GM12878 (cell line): ENCODE measurements at regions not wholly inside any gene's neighbourhood (a gene's known extent, or its start where the extent isn't known, plus 50 kb on each side); places are given as distances from the start of the nearest gene placed in this dataset.

Experiments used
- ATAC-seq: fragments of 200-7000 bp; cut with Tn5 transposase; 3 replicates; pipeline ENCODE4 v1.9.1; 2020; ENCODE audit warnings: mild to moderate bottlenecking, moderate library complexity
- BruUV-seq: library from RNA; stranded (reverse); fragments of 400-500 nt; replicated peaks from 2 replicates; lab custom pipeline; 2021; lab: Mats Ljungman, UMichigan
- CTCF ChIA-PET: fragments of 300-600 bp; sonication (Branson Sonifier 250); formaldehyde crosslinking; extraction: SDS; loops from one replicate; lab custom pipeline; 2021; ENCODE audit warnings: inconsistent platforms; lab: Yijun Ruan, JAX
- POLR2A ChIA-PET: fragments of 350-600 bp; formaldehyde crosslinking; extraction: SDS; loops from one replicate; lab custom pipeline; 2021; ENCODE audit warnings: inconsistent platforms; lab: Charles Lee
- RAD21 ChIA-PET: fragments of 300-600 bp; sonication (Branson Sonifier 250); formaldehyde crosslinking; loops from one replicate; lab custom pipeline; 2023; ENCODE audit warnings: antibody characterized with exemption; ENCODE audit not compliant: unreplicated experiment; lab: Charles Lee
- SMC1A ChIA-PET: fragments of 300-600 bp; sonication (Branson Sonifier 250); formaldehyde crosslinking; loops from one replicate; lab custom pipeline; 2023; ENCODE audit not compliant: unreplicated experiment, uncharacterized antibody; lab: Charles Lee
- DNase-seq: peaks from one replicate; pipeline ENCODE4 v3.0.0-alpha.2; 2011; ENCODE audit warnings: low read depth, low spot score
- FAIRE-seq: peaks from 3 replicates; lab custom pipeline; 2011; peaks lifted over from hg19 to GRCh38; lab: Jason Lieb, UNC
- H2AFZ ChIP-seq: 2 replicates; pipeline ENCODE4 v1.6.0; 2011; ENCODE audit warnings: low read depth, low read length, control low read depth; ENCODE audit not compliant: control insufficient read depth
- H3K27ac ChIP-seq: 2 replicates; pipeline ENCODE4 v1.5.1; 2011; ENCODE audit warnings: control low read depth; ENCODE audit not compliant: control insufficient read depth, insufficient read depth
- H3K27me3 ChIP-seq, 2 experiments: replicated peaks in 1 of 2; 2 replicates each; pipeline versions ENCODE4 v1.6.0 to v1.6.1; 2011; ENCODE audit warnings: low read length in 1 of 2; ENCODE audit not compliant: control insufficient read depth in 2 of 2, insufficient read depth in 2 of 2
- H3K36me3 ChIP-seq, 2 experiments: 2 replicates each; pipeline ENCODE4 v1.5.1; 2011; ENCODE audit warnings: low read length in 1 of 2; ENCODE audit not compliant: control insufficient read depth in 2 of 2, insufficient read depth in 2 of 2
- H3K4me1 ChIP-seq: 2 replicates; pipeline ENCODE4 v1.6.1; 2011; ENCODE audit warnings: mild to moderate bottlenecking, low read length, moderate library complexity, mixed read lengths; ENCODE audit not compliant: control insufficient read depth, insufficient read depth
- H3K4me2 ChIP-seq: 2 replicates; pipeline ENCODE4 v1.6.0; 2011; ENCODE audit warnings: control low read depth; ENCODE audit not compliant: control insufficient read depth, insufficient read depth
- H3K4me3 ChIP-seq: fragments of 200-600 bp; sonication (generic); 2 replicates; pipeline ENCODE4 v1.5.1; 2016
- H3K79me2 ChIP-seq: 2 replicates; pipeline ENCODE4 v1.6.0; 2011; ENCODE audit warnings: low read length; ENCODE audit not compliant: control insufficient read depth, insufficient read depth
- H3K9ac ChIP-seq: 2 replicates; pipeline ENCODE4 v1.8.0; 2011; ENCODE audit warnings: low read length, control low read depth, mixed read lengths; ENCODE audit not compliant: control insufficient read depth, insufficient read depth
- H3K9me3 ChIP-seq: replicated peaks from 3 replicates; pipeline ENCODE4 v1.5.1; 2011; ENCODE audit warnings: mild to moderate bottlenecking, low read length; ENCODE audit not compliant: control insufficient read depth, insufficient read depth
- H4K20me1 ChIP-seq: 2 replicates; pipeline ENCODE4 v1.6.0; 2011; ENCODE audit not compliant: control insufficient read depth, insufficient read depth
- FOS ChIP-seq: IDR thresholded peaks from 3 replicates; pipeline ENCODE4 v1.6.1; 2011; ENCODE audit warnings: borderline replicate concordance; ENCODE audit not compliant: insufficient read length; ENCODE audit errors: extremely low read depth
- HCFC1 ChIP-seq: fragments of 150-350 bp; IDR thresholded peaks from 2 replicates; pipeline ENCODE4 v1.6.1; 2014; ENCODE audit warnings: low read length
- HDGF ChIP-seq: fragments of 450-650 bp; IDR thresholded peaks from 2 replicates; pipeline ENCODE4 v1.6.1; 2016; ENCODE audit warnings: antibody characterized with exemption
- IRF4 ChIP-seq: IDR thresholded peaks from 2 replicates; pipeline ENCODE4 v1.6.1; 2011; ENCODE audit warnings: low read depth, low read length
- IRF5 ChIP-seq: fragments of 450-650 bp; IDR thresholded peaks from 2 replicates; pipeline ENCODE4 v1.6.1; 2017; ENCODE audit warnings: borderline replicate concordance
- KDM1A ChIP-seq: fragments of 200-600 bp; sonication (generic); IDR thresholded peaks from 2 replicates; pipeline ENCODE4 v1.6.1; 2016; ENCODE audit warnings: borderline replicate concordance
- MYC ChIP-seq: IDR thresholded peaks from 2 replicates; pipeline ENCODE4 v1.6.1; 2011; ENCODE audit warnings: mild to moderate bottlenecking, low read length, moderate library complexity, inconsistent platforms; ENCODE audit not compliant: insufficient read depth, insufficient replicate concordance, insufficient read length, severe bottlenecking
- RB1 ChIP-seq: fragments of 450-650 bp; formaldehyde crosslinking; IDR thresholded peaks from 2 replicates; pipeline ENCODE4 v1.6.1; 2017; ENCODE audit warnings: mild to moderate bottlenecking, borderline replicate concordance
- RBBP5 ChIP-seq: fragments of 200-600 bp; sonication (generic); conservative IDR thresholded peaks from 2 replicates; pipeline ENCODE4 v1.6.1; 2016
- SMC3 ChIP-seq: IDR thresholded peaks from 2 replicates; pipeline ENCODE4 v1.6.1; 2011; ENCODE audit warnings: low read length, improper control_type of control experiment, borderline replicate concordance
- ZNF384 ChIP-seq: IDR thresholded peaks from 2 replicates; pipeline ENCODE4 v1.6.1; 2012; ENCODE audit warnings: low read depth, mild to moderate bottlenecking, low read length, improper control_type of control experiment, borderline replicate concordance
- ZNF687 ChIP-seq: fragments of 450-650 bp; IDR thresholded peaks from 2 replicates; pipeline ENCODE4 v1.6.1; 2017; ENCODE audit warnings: mild to moderate bottlenecking, moderate library complexity
- ZSCAN29 ChIP-seq: fragments of 450-650 bp; IDR thresholded peaks from 2 replicates; pipeline ENCODE4 v1.6.1; 2017; ENCODE audit warnings: mild to moderate bottlenecking, moderate library complexity
- WGBS: methylation state at CpG from one replicate; pipeline ENCODE4 v1.1.6; 2016; ENCODE audit warnings: low lambda C conversion rate; ENCODE audit not compliant: insufficient replicate concordance, insufficient coverage; ENCODE audit errors: missing lambda C conversion rate; 5-methylcytosine and 5-hydroxymethylcytosine counted together
- in situ Hi-C: fragments of 300-500 bp; cut with MboI; formaldehyde crosslinking; loops from 9 replicates; pipeline ENCODE4 v1.14.3; 2018; ENCODE audit warnings: mixed read lengths
- intact Hi-C: fragments of 100-400 bp; cut with micrococcal nuclease; formaldehyde crosslinking; loops from one replicate; pipeline ENCODE4 v1.14.2; 2022; ENCODE audit not compliant: unreplicated experiment
- TF ChIP-seq, protein P1 (sequence below): fragments of 450-650 bp; formaldehyde crosslinking; IDR thresholded peaks from 2 replicates; pipeline ENCODE4 v1.4.0; 2022; ENCODE audit warnings: mild to moderate bottlenecking, moderate library complexity

- Histone ChIP-seq H2AFZ (no peak overlapping the region), H3K36me3 (no peaks in the 10 kb centered on the region), H3K27me3 (no peaks in the 10 kb centered on the region), H3K4me3 (no peak overlapping the region), H3K9ac (no peak overlapping the region), H3K4me1 (no peaks in the 10 kb centered on the region), H3K9me3 (no peaks in the 10 kb centered on the region), H3K4me2 (no peak overlapping the region), H3K79me2 (no peaks in the 10 kb centered on the region), H3K27ac (no peak overlapping the region), H4K20me1 (no peaks in the 10 kb centered on the region)
- no TSS peak for BruUV-seq
- FAIRE-seq (no peak), DNase-seq (no peak), ATAC-seq (no peak)
- ChIA-PET POLR2A (no interaction called here), SMC1A (interaction anchor here (0.7 kb wide), 1 partner anchor 82 kb away, joined by 3 read pairs; no protein-coding TSS in a partner anchor), RAD21 (no interaction called here), CTCF (no interaction called here)
- intact Hi-C loops, result no loop called here
- in situ Hi-C loops, result no loop called here
- WGBS, result 55% methylated on average over 5 of the region's 5 CpGs
- TF ChIP-seq HDGF (no peak), FOS (no peak), IRF4 (no peak), RB1 (no peak), MYC (no peak), KDM1A (no peak), ZNF384 (no peak), HCFC1 (no peak), IRF5 (no peak), ZNF687 (no peak), ZSCAN29 (no peak), RBBP5 (no peak), SMC3 (no peak)
- TF ChIP-seq, protein P1, sequence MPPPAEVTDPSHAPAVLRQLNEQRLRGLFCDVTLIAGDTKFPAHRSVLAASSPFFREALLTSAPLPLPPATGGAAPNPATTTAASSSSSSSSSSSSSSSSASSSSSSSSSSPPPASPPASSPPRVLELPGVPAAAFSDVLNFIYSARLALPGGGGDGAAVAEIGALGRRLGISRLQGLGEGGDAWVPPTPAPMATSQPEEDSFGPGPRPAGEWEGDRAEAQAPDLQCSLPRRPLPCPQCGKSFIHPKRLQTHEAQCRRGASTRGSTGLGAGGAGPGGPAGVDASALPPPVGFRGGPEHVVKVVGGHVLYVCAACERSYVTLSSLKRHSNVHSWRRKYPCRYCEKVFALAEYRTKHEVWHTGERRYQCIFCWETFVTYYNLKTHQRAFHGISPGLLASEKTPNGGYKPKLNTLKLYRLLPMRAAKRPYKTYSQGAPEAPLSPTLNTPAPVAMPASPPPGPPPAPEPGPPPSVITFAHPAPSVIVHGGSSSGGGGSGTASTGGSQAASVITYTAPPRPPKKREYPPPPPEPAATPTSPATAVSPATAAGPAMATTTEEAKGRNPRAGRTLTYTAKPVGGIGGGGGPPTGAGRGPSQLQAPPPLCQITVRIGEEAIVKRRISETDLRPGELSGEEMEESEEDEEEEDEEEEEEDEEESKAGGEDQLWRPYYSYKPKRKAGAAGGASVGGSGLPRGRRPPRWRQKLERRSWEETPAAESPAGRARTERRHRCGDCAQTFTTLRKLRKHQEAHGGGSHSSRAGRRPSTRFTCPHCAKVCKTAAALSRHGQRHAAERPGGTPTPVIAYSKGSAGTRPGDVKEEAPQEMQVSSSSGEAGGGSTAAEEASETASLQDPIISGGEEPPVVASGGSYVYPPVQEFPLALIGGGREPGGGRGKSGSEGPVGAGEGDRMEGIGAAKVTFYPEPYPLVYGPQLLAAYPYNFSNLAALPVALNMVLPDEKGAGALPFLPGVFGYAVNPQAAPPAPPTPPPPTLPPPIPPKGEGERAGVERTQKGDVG (CRISPR knock-in tag), result no peak
Measured at GRCh38 chr4:187714957-187715356, 280.6 kb upstream of the ZFP42 start.
